ENCODE measurements at regions not wholly inside any gene's neighbourhood (a gene's known extent, or its start where the extent isn't known, plus 50 kb on each side); places are given as distances from the start of the nearest gene placed in this dataset.
"Not testable (repeated sequence)": the region's sequence is repeated elsewhere in the genome, so short reads cannot be mapped to it uniquely, and the experiment has no call there.

GRCh38 chr9:2443933-2444332 lies 177.7 kb upstream of the VLDLR start:
- not testable (repeated sequence) for TF ChIP-seq POLR2AphosphoS5 (IDR thresholded peaks at IDR 0.05; ENCODE audit: low read depth); CTCF (conservative IDR thresholded peaks at IDR 0.05; ENCODE audit: low read depth in 2 of 2); EZH2 (IDR thresholded peaks at IDR 0.05; ENCODE audit: low read depth, unreplicated experiment); REST (IDR thresholded peaks at IDR 0.05; ENCODE audit: unreplicated experiment); CREB1 (CRISPR knock-in tag; IDR thresholded peaks at IDR 0.05; ENCODE audit: low read depth); ETS1 (IDR thresholded peaks at IDR 0.05); ZNF331 (CRISPR knock-in tag; IDR thresholded peaks at IDR 0.05; ENCODE audit: low read depth); EZH2phosphoT487 (IDR thresholded peaks at IDR 0.05; ENCODE audit: unreplicated experiment); JUNB (IDR thresholded peaks at IDR 0.05; ENCODE audit: unreplicated experiment); STAT1 (IDR thresholded peaks at IDR 0.05; ENCODE audit: unreplicated experiment)
